HepG2 (cell line): ENCODE measurements at regions not wholly inside any gene's neighbourhood (a gene's known extent, or its start where the extent isn't known, plus 50 kb on each side); places are given as distances from the start of the nearest gene placed in this dataset.

Experiments
- ATAC-seq: fragments of 200-7000 bp; cut with Tn5 transposase; 3 replicates; pipeline ENCODE4 v1.9.1; 2020; ENCODE audit warnings: mild to moderate bottlenecking, moderate library complexity
- BruUV-seq: library from RNA; stranded (reverse); fragments of 400-500 nt; replicated peaks from 2 replicates; lab custom pipeline; 2021; lab: Mats Ljungman, UMichigan
- CTCF ChIA-PET: fragments of 300-600 bp; formaldehyde crosslinking; extraction: SDS; loops from one replicate; lab custom pipeline; 2021; ENCODE audit warnings: low total read pairs, inconsistent platforms, low intra/inter-chr PET ratio; lab: Yijun Ruan, JAX
- POLR2A ChIA-PET: fragments of 350-600 bp; sonication (Branson Sonifier 250); formaldehyde crosslinking; loops from one replicate; lab custom pipeline; 2020; ENCODE audit warnings: antibody characterized with exemption, inconsistent platforms; lab: Yijun Ruan, JAX
- DNase-seq: peaks from one replicate; pipeline ENCODE4 v3.0.0-alpha.2; 2015; ENCODE audit warnings: low spot score
- FAIRE-seq: peaks from 3 replicates; lab custom pipeline; 2011; peaks lifted over from hg19 to GRCh38; lab: Jason Lieb, UNC
- H2AFZ ChIP-seq: one replicate; pipeline ENCODE4 v1.6.1; 2011; ENCODE audit warnings: low read length, inconsistent platforms
- H3K27ac ChIP-seq: fragments of 300-600 bp; 3 replicates; pipeline ENCODE4 v1.8.0; 2011; ENCODE audit warnings: mixed run types, mild to moderate bottlenecking, mixed read lengths, low read length, inconsistent platforms; ENCODE audit not compliant: insufficient read depth; ENCODE audit errors: extremely low read length
- H3K27me3 ChIP-seq, 2 experiments: fragments of 200-600 bp in 1 of 2; 2 replicates in 1 of 2; 3 replicates in 1 of 2; pipeline versions ENCODE4 v1.6.0 to v1.8.0; 2011; ENCODE audit warnings: low read length in 2 of 2, mild to moderate bottlenecking in 2 of 2, moderate library complexity in 2 of 2, inconsistent platforms in 1 of 2; ENCODE audit not compliant: insufficient read depth in 2 of 2, control insufficient read depth in 1 of 2
- H3K36me3 ChIP-seq, 2 experiments: fragments of 200-600 bp in 1 of 2; replicated peaks in 1 of 2; 2 replicates in 1 of 2; 3 replicates in 1 of 2; pipeline versions ENCODE4 v1.5.1 to v1.8.0; 2011; ENCODE audit warnings: low read length in 2 of 2, inconsistent platforms in 1 of 2; ENCODE audit not compliant: insufficient read depth in 2 of 2, control insufficient read depth in 1 of 2
- H3K4me1 ChIP-seq: 2 replicates; pipeline ENCODE4 v1.5.1; 2012; ENCODE audit warnings: low read length, inconsistent platforms; ENCODE audit not compliant: insufficient read depth
- H3K4me2 ChIP-seq: 2 replicates; pipeline ENCODE4 v1.6.0; 2011; ENCODE audit warnings: low read depth, low read length, inconsistent platforms
- H3K4me3 ChIP-seq, 3 experiments: fragments of 200-600 bp in 1 of 3; sonication (generic), shearing (Covaris generic) in 1 of 3; replicated peaks in 1 of 3; 2 replicates each; pipeline ENCODE4 v1.5.1; 2011 to 2016; ENCODE audit warnings: low read length in 3 of 3, inconsistent platforms in 2 of 3, low read depth in 2 of 3, mild to moderate bottlenecking in 2 of 3, control low read depth in 1 of 3, mixed read lengths in 1 of 3; ENCODE audit not compliant: insufficient read depth in 1 of 3
- H3K79me2 ChIP-seq: one replicate; pipeline ENCODE4 v1.6.1; 2011; ENCODE audit warnings: low read length, inconsistent platforms; ENCODE audit not compliant: insufficient read depth
- H3K9ac ChIP-seq: 2 replicates; pipeline ENCODE4 v1.6.0; 2011; ENCODE audit warnings: mild to moderate bottlenecking, low read depth, low read length, inconsistent platforms; ENCODE audit not compliant: insufficient read depth
- H3K9me3 ChIP-seq: 2 replicates; pipeline ENCODE4 v1.5.1; 2012; ENCODE audit warnings: mild to moderate bottlenecking, low read length
- H4K20me1 ChIP-seq: 2 replicates; pipeline ENCODE4 v1.6.0; 2011; ENCODE audit warnings: inconsistent platforms, mild to moderate bottlenecking, low read length, moderate library complexity; ENCODE audit not compliant: insufficient read depth
- ATF4 ChIP-seq, 2 experiments: fragments of 450-650 bp in 1 of 2; sonication (generic) in 1 of 2; formaldehyde crosslinking; IDR thresholded peaks; 2 replicates each; pipeline versions ENCODE4 v1.5.0 to v1.8.0; 2020 to 2022; ENCODE audit warnings: mild to moderate bottlenecking in 1 of 2, missing genetic modification reagents in 1 of 2
- CHCHD3 ChIP-seq: sonication (generic); formaldehyde crosslinking; IDR thresholded peaks from 2 replicates; pipeline ENCODE4 v1.8.0; 2022; ENCODE audit warnings: mild to moderate bottlenecking, missing genetic modification reagents, moderate library complexity
- ISL2 ChIP-seq: sonication (generic); formaldehyde crosslinking; IDR thresholded peaks from 2 replicates; pipeline ENCODE4 v1.5.0; 2020; ENCODE audit warnings: missing genetic modification reagents
- JUNB ChIP-seq: sonication (generic); formaldehyde crosslinking; IDR thresholded peaks from 2 replicates; pipeline ENCODE4 v1.8.0; 2022; ENCODE audit warnings: missing genetic modification reagents, mild to moderate bottlenecking, borderline replicate concordance
- NKX3-1 ChIP-seq: sonication (generic); formaldehyde crosslinking; IDR thresholded peaks from 2 replicates; pipeline ENCODE4 v1.5.0; 2020; ENCODE audit warnings: missing genetic modification reagents
- PITX1 ChIP-seq: sonication (generic); formaldehyde crosslinking; IDR thresholded peaks from 2 replicates; pipeline ENCODE4 v1.5.1; 2020; ENCODE audit warnings: mild to moderate bottlenecking, missing genetic modification reagents
- RXRB ChIP-seq: IDR thresholded peaks from 2 replicates; pipeline ENCODE4 v1.6.1; 2016; ENCODE audit warnings: borderline replicate concordance, missing genetic modification reagents, missing compliant biosample characterization
- SAFB2 ChIP-seq: sonication (generic); formaldehyde crosslinking; IDR thresholded peaks from 2 replicates; pipeline ENCODE4 v1.5.1; 2020; ENCODE audit warnings: missing genetic modification reagents, low read depth, mild to moderate bottlenecking, borderline replicate concordance
- TOE1 ChIP-seq: sonication (generic); formaldehyde crosslinking; IDR thresholded peaks from 2 replicates; pipeline ENCODE4 v1.4.0; 2020; ENCODE audit warnings: mild to moderate bottlenecking, missing genetic modification reagents
- ZNF407 ChIP-seq: sonication (generic); formaldehyde crosslinking; IDR thresholded peaks from one replicate; pipeline ENCODE4 v1.5.1; 2020; ENCODE audit warnings: mild to moderate bottlenecking, missing genetic modification reagents; ENCODE audit errors: not compliant biosample characterization
- ZNF567 ChIP-seq: sonication (generic); formaldehyde crosslinking; IDR thresholded peaks from 2 replicates; pipeline ENCODE4 v1.8.1; 2023; ENCODE audit warnings: mild to moderate bottlenecking, missing genetic modification reagents, borderline replicate concordance
- ZNF773 ChIP-seq: sonication (generic); formaldehyde crosslinking; IDR thresholded peaks from 2 replicates; pipeline ENCODE4 v1.4.0; 2020; ENCODE audit warnings: missing genetic modification reagents, borderline replicate concordance
- WGBS: methylation state at CpG from one replicate; pipeline ENCODE4 v1.1.6; 2017; ENCODE audit warnings: low lambda C conversion rate; 5-methylcytosine and 5-hydroxymethylcytosine counted together
- in situ Hi-C: cut with HindIII; loops from 2 replicates; pipeline ENCODE4 v1.10.0; 2017; ENCODE audit warnings: low pct_unique_long_range_greater_than_20kb; ENCODE audit not compliant: extremely low pct_ligation_motif_present
- intact Hi-C: fragments of 100-400 bp; cut with micrococcal nuclease; formaldehyde crosslinking; loops from one replicate; pipeline ENCODE4 v1.10.0; 2022; ENCODE audit not compliant: unreplicated experiment

GRCh38 chr2:190126798-190127197 is 64.3 kb upstream of the MSTN start:
- H2AFZ ChIP-seq = no peak overlapping the region
- POLR2A ChIA-PET = no interaction called here

GRCh38 chr2:190123956-190124355 is 61.4 kb upstream of the MSTN start:
- FAIRE-seq (no peak), DNase-seq (no peak), ATAC-seq (no peak)
- Histone ChIP-seq H3K4me1 (0 out of 2 replicates have a peak, but pooled peaks cover 8% of the 10 kb centered on the region), H3K9ac (no peak overlapping the region), H2AFZ (no peak overlapping the region), H3K4me3 (no peak overlapping the region), H3K27me3 (peaks cover 0 to 5% of the 10 kb centered on the region in 2 experiments; a peak in 1 of 5 replicates), H3K9me3 (no peaks in the 10 kb centered on the region), H4K20me1 (no peaks in the 10 kb centered on the region), H3K36me3 (no peaks in the 10 kb centered on the region), H3K27ac (no peak overlapping the region), H3K4me2 (no peak overlapping the region), H3K79me2 (no peaks in the 10 kb centered on the region)
- WGBS = 0% methylated on average over 2 of the region's 2 CpGs
- no TSS peak for BruUV-seq
- intact Hi-C loops (no loop called here), in situ Hi-C loops (no loop called here)
- ChIA-PET CTCF (no interaction called here), POLR2A (no interaction called here)
- no peak for TF ChIP-seq ZNF773 (CRISPR knock-in tag)
- no peak for TF ChIP-seq ZNF407 (CRISPR knock-in tag)
- TF ChIP-seq ISL2 (CRISPR knock-in tag) = no peak
- no peak for TF ChIP-seq CHCHD3
- no peak for TF ChIP-seq ZNF567 (CRISPR knock-in tag)
- no peak for TF ChIP-seq PITX1 (CRISPR knock-in tag)
- TF ChIP-seq ATF4 (CRISPR knock-in tag; IDR thresholded peaks at IDR 0.05) = no peak
- TF ChIP-seq NKX3-1 (CRISPR knock-in tag) = no peak
- TF ChIP-seq JUNB (CRISPR knock-in tag) = no peak

More at GRCh38 chr2:190126798-190127197, 64.3 kb upstream of the MSTN start:
- H4K20me1 ChIP-seq = no peaks in the 10 kb centered on the region
- intact Hi-C loops = no loop called here
- H3K4me3 ChIP-seq = no peak overlapping the region
- no TSS peak for BruUV-seq
- in situ Hi-C loops = no loop called here
- no peak for TF ChIP-seq SAFB2 (CRISPR knock-in tag)
- TF ChIP-seq TOE1 (CRISPR knock-in tag) = no peak
- TF ChIP-seq RXRB (CRISPR knock-in tag) = no peak
- H3K4me2 ChIP-seq = no peak overlapping the region
- H3K4me1 ChIP-seq = no peaks in the 10 kb centered on the region
- no peak overlapping the region for H3K27ac ChIP-seq
- CTCF ChIA-PET = no interaction called here
- no peak overlapping the region for H3K9ac ChIP-seq
- DNase-seq = no peak
- 0 out of 5 replicates have a peak, but pooled peaks cover 0 to 3% of the 10 kb centered on the region in 2 experiments for H3K27me3 ChIP-seq
- H3K9me3 ChIP-seq = no peaks in the 10 kb centered on the region
- H3K36me3 ChIP-seq = no peaks in the 10 kb centered on the region
- no peaks in the 10 kb centered on the region for H3K79me2 ChIP-seq
- FAIRE-seq = no peak
- ATAC-seq = no peak
